ENCODE measurements at regions not wholly inside any gene's neighbourhood (a gene's known extent, or its start where the extent isn't known, plus 50 kb on each side); places are given as distances from the start of the nearest gene placed in this dataset.

GRCh38 chr2:128817813-128818212 is 499.1 kb upstream of the HS6ST1 start:
- DNase-seq (ENCODE audit: low read depth, low spot score), result no peak
- no peak overlapping the region for H3K4me3 ChIP-seq (ENCODE audit: low read depth, low read length)
- no peak for TF ChIP-seq CTCF (IDR thresholded peaks at IDR 0.05; ENCODE audit: low read depth, low read length)
- in situ Hi-C loops (cut with HindIII; ENCODE audit: low sequenced_read_pairs), result no loop called here

GRCh38 chr2:128818248-128818647 is 499.6 kb upstream of the HS6ST1 start:
- in situ Hi-C loops (cut with HindIII; ENCODE audit: low sequenced_read_pairs), result no loop called here
- DNase-seq (ENCODE audit: low read depth, low spot score), result no peak
- no peak for TF ChIP-seq CTCF (IDR thresholded peaks at IDR 0.05; ENCODE audit: low read depth, low read length)
- no peak overlapping the region for H3K4me3 ChIP-seq (ENCODE audit: low read depth, low read length)

- TF ChIP-seq CTCF (IDR thresholded peaks at IDR 0.05; ENCODE audit: low read depth, low read length), result no peak
- in situ Hi-C loops (cut with HindIII; ENCODE audit: low sequenced_read_pairs), result no loop called here
- H3K4me3 ChIP-seq (ENCODE audit: low read depth, low read length), result no peak overlapping the region
- DNase-seq (ENCODE audit: low read depth, low spot score), result no peak
Measured at GRCh38 chr2:128818704-128819491, 500.2 kb upstream of the HS6ST1 start.

GRCh38 chr2:128820452-128820851 is 501.8 kb upstream of the HS6ST1 start:
- H3K4me3 ChIP-seq (ENCODE audit: low read depth, low read length), result no peak overlapping the region
- in situ Hi-C loops (cut with HindIII; ENCODE audit: low sequenced_read_pairs), result no loop called here
- no peak for TF ChIP-seq CTCF (IDR thresholded peaks at IDR 0.05; ENCODE audit: low read depth, low read length)
- DNase-seq (ENCODE audit: low read depth, low spot score), result no peak

GRCh38 chr2:128821010-128821409 is 502.3 kb upstream of the HS6ST1 start:
- no peak for DNase-seq (ENCODE audit: low read depth, low spot score)
- no peak for TF ChIP-seq CTCF (IDR thresholded peaks at IDR 0.05; ENCODE audit: low read depth, low read length)
- no peak overlapping the region for H3K4me3 ChIP-seq (ENCODE audit: low read depth, low read length)
- in situ Hi-C loops (cut with HindIII; ENCODE audit: low sequenced_read_pairs), result no loop called here

- no peak for DNase-seq (ENCODE audit: low read depth, low spot score)
- in situ Hi-C loops (cut with HindIII; ENCODE audit: low sequenced_read_pairs), result no loop called here
- TF ChIP-seq CTCF (IDR thresholded peaks at IDR 0.05; ENCODE audit: low read depth, low read length), result no peak
- H3K4me3 ChIP-seq (ENCODE audit: low read depth, low read length), result no peak overlapping the region
Measured at GRCh38 chr2:128832946-128833663, 514.4 kb upstream of the HS6ST1 start.
